Parathyroid adenoma (tissue), 2 donors: ENCODE measurements at regions not wholly inside any gene's neighbourhood (a gene's known extent, or its start where the extent isn't known, plus 50 kb on each side); places are given as distances from the start of the nearest gene placed in this dataset.

ENCODE experiments used
- H2AFZ ChIP-seq: fragments of 300-600 bp; sonication (generic); one replicate; pipeline ENCODE4 v1.7.0; 2017; ENCODE audit warnings: antibody characterized with exemption, mild to moderate bottlenecking
- H3K27ac ChIP-seq: fragments of 300-600 bp; sonication (generic); one replicate; pipeline ENCODE4 v1.7.0; 2017
- H3K27me3 ChIP-seq: fragments of 300-600 bp; sonication (generic); one replicate; pipeline ENCODE4 v1.7.0; 2017; ENCODE audit warnings: low read length; ENCODE audit not compliant: control insufficient read depth, insufficient read depth
- H3K36me3 ChIP-seq: fragments of 300-600 bp; sonication (generic); one replicate; pipeline ENCODE4 v1.7.0; 2017; ENCODE audit warnings: low read length; ENCODE audit not compliant: control insufficient read depth, insufficient read depth
- H3K4me1 ChIP-seq: fragments of 300-600 bp; sonication (generic); one replicate; pipeline ENCODE4 v1.7.0; 2017; ENCODE audit warnings: control low read depth
- H3K4me2 ChIP-seq: fragments of 300-600 bp; sonication (generic); one replicate; pipeline ENCODE4 v1.7.0; 2017; ENCODE audit warnings: low read length
- H3K4me3 ChIP-seq: fragments of 300-600 bp; sonication (generic); one replicate; pipeline ENCODE4 v1.7.0; 2017; ENCODE audit warnings: low read depth, low read length
- H3K79me2 ChIP-seq: fragments of 300-600 bp; sonication (generic); one replicate; pipeline ENCODE4 v1.7.0; 2017; ENCODE audit warnings: control low read depth
- H3K9ac ChIP-seq: fragments of 300-600 bp; sonication (generic); one replicate; pipeline ENCODE4 v1.7.0; 2017; ENCODE audit warnings: mild to moderate bottlenecking
- H3K9me3 ChIP-seq: fragments of 300-600 bp; sonication (generic); one replicate; pipeline ENCODE4 v1.7.0; 2017; ENCODE audit warnings: low read length; ENCODE audit not compliant: control insufficient read depth
- CTCF ChIP-seq: fragments of 300-600 bp; sonication (generic); IDR thresholded peaks from one replicate; pipeline ENCODE4 v1.7.0; 2017; ENCODE audit warnings: antibody characterized with exemption, mild to moderate bottlenecking
- donor health status: primary hyperparathyroidism.

- Histone ChIP-seq H3K4me1 (no peaks in the 10 kb centered on the region), H3K4me3 (no peak overlapping the region), H3K27me3 (no peaks in the 10 kb centered on the region), H3K9me3 (no peaks in the 10 kb centered on the region), H2AFZ (no peak overlapping the region), H3K27ac (no peak overlapping the region), H3K9ac (no peak overlapping the region), H3K36me3 (no peaks in the 10 kb centered on the region), H3K4me2 (no peak overlapping the region), H3K79me2 (no peaks in the 10 kb centered on the region)
- TF ChIP-seq CTCF, result no peak
Observed at GRCh38 chr5:106962464-106963230, 708.1 kb downstream of the EFNA5 start.

- Histone ChIP-seq H3K9me3 (no peaks in the 10 kb centered on the region), H3K4me2 (no peak overlapping the region), H3K4me1 (no peaks in the 10 kb centered on the region), H3K79me2 (no peaks in the 10 kb centered on the region), H3K9ac (no peak overlapping the region), H3K27ac (no peak overlapping the region), H2AFZ (no peak overlapping the region), H3K36me3 (no peaks in the 10 kb centered on the region), H3K4me3 (no peak overlapping the region), H3K27me3 (no peaks in the 10 kb centered on the region)
- TF ChIP-seq CTCF, result no peak
Observed at GRCh38 chr5:106959387-106959786, 711.4 kb downstream of the EFNA5 start.

GRCh38 chr5:106957336-106957735, 713.4 kb downstream of the EFNA5 start:
- H3K36me3 ChIP-seq, result no peaks in the 10 kb centered on the region
- no peak overlapping the region for H3K4me3 ChIP-seq
- H3K9ac ChIP-seq, result no peak overlapping the region
- no peaks in the 10 kb centered on the region for H3K9me3 ChIP-seq
- H3K27me3 ChIP-seq, result no peaks in the 10 kb centered on the region
- no peaks in the 10 kb centered on the region for H3K4me1 ChIP-seq
- no peak overlapping the region for H3K4me2 ChIP-seq
- H3K79me2 ChIP-seq, result no peaks in the 10 kb centered on the region
- no peak overlapping the region for H2AFZ ChIP-seq
- no peak for TF ChIP-seq CTCF
- no peak overlapping the region for H3K27ac ChIP-seq

DNA sequence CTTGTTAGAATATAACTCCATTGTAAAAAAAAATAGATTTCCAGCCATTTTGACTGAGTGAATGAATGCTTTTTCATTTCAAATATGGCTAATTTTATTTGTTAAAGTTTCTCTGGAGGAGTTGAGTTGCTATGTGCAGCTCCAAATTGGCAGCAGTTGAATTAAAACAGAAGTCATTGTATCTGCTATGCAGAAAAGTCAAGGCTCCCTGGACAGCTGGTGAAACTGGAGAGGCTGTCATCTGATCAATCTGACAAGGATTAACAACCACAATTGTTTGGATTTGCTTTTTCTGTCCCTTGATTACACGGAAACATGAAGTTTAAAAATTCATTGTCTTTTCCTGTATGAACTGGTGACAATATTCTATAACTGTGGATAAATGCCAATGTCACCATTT, 713.9 kb downstream of the EFNA5 start:
- H3K27ac ChIP-seq, result no peak overlapping the region
- TF ChIP-seq CTCF, result no peak
- H3K27me3 ChIP-seq, result no peaks in the 10 kb centered on the region
- H3K9me3 ChIP-seq, result no peaks in the 10 kb centered on the region
- H3K9ac ChIP-seq, result no peak overlapping the region
- H3K4me1 ChIP-seq, result no peaks in the 10 kb centered on the region
- H2AFZ ChIP-seq, result no peak overlapping the region
- H3K4me2 ChIP-seq, result no peak overlapping the region
- H3K4me3 ChIP-seq, result no peak overlapping the region
- no peaks in the 10 kb centered on the region for H3K79me2 ChIP-seq
- H3K36me3 ChIP-seq, result no peaks in the 10 kb centered on the region

DNA sequence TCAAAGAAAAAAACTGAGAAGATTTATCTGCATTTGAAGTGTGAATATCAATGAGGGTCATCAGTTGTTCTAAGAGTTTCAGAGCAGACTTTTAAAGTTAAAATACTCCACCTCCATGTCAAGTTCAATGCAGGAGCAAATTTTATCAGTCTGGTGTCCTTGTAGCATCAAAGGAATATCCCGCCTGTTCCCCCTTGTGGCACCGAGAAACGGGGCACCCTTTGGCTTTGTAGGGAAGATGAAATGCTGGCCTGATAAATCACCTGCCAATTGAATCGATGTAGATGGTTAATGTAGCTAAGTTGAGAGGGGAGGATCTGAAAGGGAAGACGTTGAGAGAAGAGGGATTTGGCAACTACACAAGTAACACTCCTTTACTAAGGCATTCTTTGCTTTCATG, 714.5 kb downstream of the EFNA5 start:
- Histone ChIP-seq H2AFZ (no peak overlapping the region), H3K79me2 (no peaks in the 10 kb centered on the region), H3K4me1 (no peaks in the 10 kb centered on the region), H3K9ac (no peak overlapping the region), H3K36me3 (no peaks in the 10 kb centered on the region), H3K4me2 (no peak overlapping the region), H3K4me3 (no peak overlapping the region), H3K27ac (no peak overlapping the region), H3K27me3 (no peaks in the 10 kb centered on the region), H3K9me3 (no peaks in the 10 kb centered on the region)
- TF ChIP-seq CTCF, result no peak
